ENCODE measurements at regions not wholly inside any gene's neighbourhood (a gene's known extent, or its start where the extent isn't known, plus 50 kb on each side); places are given as distances from the start of the nearest gene placed in this dataset.
A peak's percentile ranks its signal among the peaks of the same experiment; 100 is the strongest.

DNA sequence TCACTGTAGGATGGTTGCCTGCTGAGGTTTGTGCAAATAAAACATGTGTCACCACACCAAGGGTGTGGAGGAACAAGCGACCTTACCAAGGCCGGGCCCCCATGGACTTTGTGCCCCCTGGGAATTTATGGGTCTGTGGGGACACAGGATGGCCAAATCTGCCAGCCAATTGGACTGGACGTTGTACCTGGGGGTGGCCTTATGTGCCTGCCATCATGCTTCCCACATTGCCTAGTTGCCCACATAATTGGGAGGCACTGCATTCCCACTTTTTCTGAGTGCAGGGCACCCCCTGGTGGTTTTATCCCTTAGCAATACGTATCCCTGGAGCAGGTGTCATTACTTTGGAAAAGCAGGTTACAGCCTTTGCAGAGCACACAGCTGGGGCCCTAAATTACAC, 92.6 kb upstream of the TMPO start:
- H3K27me3 ChIP-seq, result no peaks in the 10 kb centered on the region
- peak overlapping the region in 1 of 4 donors; percentile 33 for H3K27ac ChIP-seq
- peak in 2 of 3 donors; percentile 82 to 85 for DNase-seq
- H3K9me3 ChIP-seq, result no peaks in the 10 kb centered on the region
- no peaks in the 10 kb centered on the region for H3K36me3 ChIP-seq
- TF ChIP-seq CTCF (IDR thresholded peaks at IDR 0.05) (peak in 4 of 6 experiments; percentile 23 to 70 (median 66)), POLR2A (IDR thresholded peaks at IDR 0.05) (no peak)
- H3K4me3 ChIP-seq, result no peak overlapping the region
- H3K4me1 ChIP-seq, result peaks cover 0 to 29% (median 0%) of the 10 kb centered on the region in 4 donors

DNA sequence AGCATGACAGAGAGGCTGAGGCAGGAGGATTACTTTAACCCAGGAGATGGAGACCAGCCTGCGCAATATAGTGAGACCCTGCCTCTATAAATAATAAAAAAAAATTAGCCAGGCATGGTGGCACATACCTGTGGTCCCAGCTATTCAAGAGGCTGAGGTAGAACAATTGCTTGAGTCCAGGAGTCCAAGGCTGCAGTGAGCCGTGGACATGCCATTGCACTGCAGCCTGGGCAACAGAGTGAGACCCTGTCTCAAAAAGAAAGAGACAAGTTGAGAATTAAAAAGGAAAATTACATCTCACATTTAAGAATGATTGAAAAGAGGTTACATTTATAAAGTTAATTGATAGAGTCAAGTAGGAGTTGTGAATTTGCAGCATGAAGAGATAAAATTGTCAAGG, 91.4 kb upstream of the TMPO start:
- DNase-seq, result no peak
- Histone ChIP-seq H3K27me3 (no peaks in the 10 kb centered on the region), H3K4me3 (no peak overlapping the region), H3K36me3 (no peaks in the 10 kb centered on the region), H3K4me1 (peaks cover 0 to 18% (median 0%) of the 10 kb centered on the region in 4 donors), H3K27ac (no peak overlapping the region), H3K9me3 (no peaks in the 10 kb centered on the region)
- TF ChIP-seq POLR2A (IDR thresholded peaks at IDR 0.05) (no peak), CTCF (IDR thresholded peaks at IDR 0.05) (no peak)

- Histone ChIP-seq H3K4me1 (peaks cover 0 to 12% (median 0%) of the 10 kb centered on the region in 4 donors), H3K27me3 (no peaks in the 10 kb centered on the region), H3K9me3 (no peaks in the 10 kb centered on the region), H3K36me3 (no peaks in the 10 kb centered on the region), H3K4me3 (no peak overlapping the region), H3K27ac (no peak overlapping the region)
- TF ChIP-seq CTCF (IDR thresholded peaks at IDR 0.05) (peak in 5 of 6 experiments; percentile 21 to 79 (median 72)), POLR2A (IDR thresholded peaks at IDR 0.05) (no peak)
- peak; percentile 27 to 80 (median 68) for DNase-seq
These were observed 90.5 kb upstream of the TMPO start for GRCh38 chr12:98424726-98425401.

GRCh38 chr12:98425859-98426258, 89.5 kb upstream of the TMPO start:
- H3K4me1 ChIP-seq, result peaks cover 0 to 12% (median 0%) of the 10 kb centered on the region in 4 donors
- no peak overlapping the region for H3K27ac ChIP-seq
- H3K36me3 ChIP-seq, result no peaks in the 10 kb centered on the region
- no peaks in the 10 kb centered on the region for H3K27me3 ChIP-seq
- no peaks in the 10 kb centered on the region for H3K9me3 ChIP-seq
- TF ChIP-seq POLR2A (IDR thresholded peaks at IDR 0.05), result no peak
- TF ChIP-seq CTCF (IDR thresholded peaks at IDR 0.05), result no peak
- DNase-seq, result no peak
- H3K4me3 ChIP-seq, result no peak overlapping the region

- DNase-seq, result no peak
- H3K4me3 ChIP-seq, result no peak overlapping the region
- no peak overlapping the region for H3K27ac ChIP-seq
- H3K27me3 ChIP-seq, result no peaks in the 10 kb centered on the region
- H3K9me3 ChIP-seq, result no peaks in the 10 kb centered on the region
- no peaks in the 10 kb centered on the region for H3K36me3 ChIP-seq
- H3K4me1 ChIP-seq, result no peaks in the 10 kb centered on the region
- TF ChIP-seq CTCF (IDR thresholded peaks at IDR 0.05), result no peak
- no peak for TF ChIP-seq POLR2A (IDR thresholded peaks at IDR 0.05)
These were observed 84.3 kb upstream of the TMPO start for GRCh38 chr12:98431089-98431488.

Data from Peyer's patch (tissue), 4 donors.